Loucy (cell line): ENCODE measurements at regions not wholly inside any gene's neighbourhood (a gene's known extent, or its start where the extent isn't known, plus 50 kb on each side); places are given as distances from the start of the nearest gene placed in this dataset.

Experiments
- H2AFZ ChIP-seq: fragments of 200-600 bp; sonication (generic); 2 replicates; pipeline ENCODE4 v1.6.0; 2016; ENCODE audit warnings: antibody characterized with exemption, mild to moderate bottlenecking, low read length, moderate library complexity
- H3F3A ChIP-seq: fragments of 200-600 bp; 2 replicates; pipeline ENCODE4 v1.6.0; 2016; ENCODE audit warnings: antibody characterized with exemption, low read depth, mild to moderate bottlenecking
- H3K27me3 ChIP-seq: fragments of 200-600 bp; sonication (generic); 2 replicates; pipeline ENCODE4 v1.6.1; 2014; ENCODE audit warnings: low read length, mild to moderate bottlenecking; ENCODE audit not compliant: insufficient read depth, poor library complexity, severe bottlenecking
- H3K36me3 ChIP-seq: fragments of 200-600 bp; sonication (generic); 2 replicates; pipeline ENCODE4 v1.6.1; 2016; ENCODE audit warnings: low read length; ENCODE audit not compliant: insufficient read depth
- H3K4me1 ChIP-seq: fragments of 200-600 bp; sonication (generic); 2 replicates; pipeline ENCODE4 v1.5.1; 2014; ENCODE audit warnings: low read length, mild to moderate bottlenecking; ENCODE audit not compliant: insufficient read depth, poor library complexity, severe bottlenecking
- H3K4me2 ChIP-seq: fragments of 200-600 bp; sonication (generic); 2 replicates; pipeline ENCODE4 v1.6.0; 2014; ENCODE audit warnings: antibody characterized with exemption, low read length, low read depth, mild to moderate bottlenecking; ENCODE audit not compliant: poor library complexity, severe bottlenecking
- H3K4me3 ChIP-seq: fragments of 200-600 bp; sonication (generic); 2 replicates; pipeline ENCODE4 v1.5.1; 2014; ENCODE audit warnings: low read length, mild to moderate bottlenecking, mixed read lengths; ENCODE audit not compliant: poor library complexity, severe bottlenecking
- H3K79me2 ChIP-seq: fragments of 200-600 bp; sonication (generic); 2 replicates; pipeline ENCODE4 v1.6.1; 2014; ENCODE audit warnings: low read length; ENCODE audit not compliant: insufficient read depth
- H3K9ac ChIP-seq: fragments of 200-600 bp; sonication (generic); 2 replicates; pipeline ENCODE4 v1.6.0; 2014; ENCODE audit warnings: mild to moderate bottlenecking, low read depth, low read length, moderate library complexity; ENCODE audit not compliant: poor library complexity, severe bottlenecking
- H3K9me2 ChIP-seq: fragments of 200-600 bp; sonication (generic); replicated peaks from 2 replicates; pipeline ENCODE4 v1.6.1; 2016; ENCODE audit warnings: low read depth, low read length, mixed read lengths
- H3K9me3 ChIP-seq: fragments of 200-600 bp; sonication (generic); 2 replicates; pipeline ENCODE4 v1.6.1; 2014; ENCODE audit warnings: mild to moderate bottlenecking, antibody characterized with exemption, low read length, low read depth; ENCODE audit not compliant: insufficient read depth
- H4K20me1 ChIP-seq: fragments of 200-600 bp; sonication (generic); 2 replicates; pipeline ENCODE4 v1.6.0; 2014; ENCODE audit warnings: antibody characterized with exemption, low read length, mild to moderate bottlenecking; ENCODE audit not compliant: insufficient read depth, poor library complexity, severe bottlenecking
- EZH2phosphoT487 ChIP-seq: fragments of 200-600 bp; IDR thresholded peaks from 2 replicates; pipeline ENCODE4 v1.6.1; 2018; ENCODE audit warnings: antibody characterized with exemption, mild to moderate bottlenecking, moderate library complexity, borderline replicate concordance
- TF ChIP-seq, protein P1 (sequence below): fragments of 200-600 bp; sonication (generic); conservative IDR thresholded peaks from 2 replicates; pipeline ENCODE4 v1.5.1; 2014; ENCODE audit warnings: mild to moderate bottlenecking, antibody characterized with exemption, low read length

DNA sequence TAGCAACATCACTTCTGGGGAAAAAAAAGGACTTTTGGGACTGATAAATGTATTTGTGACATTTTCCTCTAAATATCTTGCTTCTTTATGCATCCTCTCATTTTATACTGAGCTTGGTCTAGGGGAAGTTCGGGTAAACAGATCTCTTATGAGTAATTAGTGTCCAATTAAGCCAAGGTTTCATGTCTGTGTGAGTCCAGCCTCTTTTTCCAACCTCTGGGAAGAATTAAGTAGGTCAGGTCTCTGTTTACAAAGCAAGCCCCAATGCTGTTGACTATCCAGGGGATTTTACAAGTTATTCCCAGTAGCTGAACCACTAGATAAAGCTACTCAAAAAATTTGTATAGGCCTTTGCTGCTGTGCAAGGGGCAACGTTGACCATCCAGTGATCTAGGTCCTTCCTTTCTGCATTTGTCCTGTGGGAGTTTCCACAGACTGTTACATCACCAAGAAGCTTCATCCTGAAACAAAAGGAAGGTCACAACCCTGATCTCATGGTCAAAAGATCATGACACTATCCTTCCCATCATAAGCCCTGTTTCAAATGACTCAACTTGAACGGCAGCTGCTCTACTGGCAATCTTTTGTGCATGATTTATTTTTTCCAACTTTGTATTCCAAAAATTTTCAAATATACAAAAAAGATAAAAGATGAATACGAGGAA lies 74.3 kb downstream of the ETS2 start:
- Histone ChIP-seq H3K9me3 (no peaks in the 10 kb centered on the region; the same call in 1 of the 2 replicates), H3K36me3 (no peaks in the 10 kb centered on the region), H3K27me3 (no peaks in the 10 kb centered on the region), H3K4me2 (no peak overlapping the region), H3K4me1 (peaks cover 16% of the 10 kb centered on the region), H4K20me1 (no peaks in the 10 kb centered on the region), H3K9ac (no peak overlapping the region), H3F3A (no peaks in the 10 kb centered on the region), H3K79me2 (no peaks in the 10 kb centered on the region), H2AFZ (no peak overlapping the region), H3K9me2 (no peaks in the 10 kb centered on the region), H3K4me3 (no peak overlapping the region)
- no peak for TF ChIP-seq EZH2phosphoT487
- TF ChIP-seq, protein P1, sequence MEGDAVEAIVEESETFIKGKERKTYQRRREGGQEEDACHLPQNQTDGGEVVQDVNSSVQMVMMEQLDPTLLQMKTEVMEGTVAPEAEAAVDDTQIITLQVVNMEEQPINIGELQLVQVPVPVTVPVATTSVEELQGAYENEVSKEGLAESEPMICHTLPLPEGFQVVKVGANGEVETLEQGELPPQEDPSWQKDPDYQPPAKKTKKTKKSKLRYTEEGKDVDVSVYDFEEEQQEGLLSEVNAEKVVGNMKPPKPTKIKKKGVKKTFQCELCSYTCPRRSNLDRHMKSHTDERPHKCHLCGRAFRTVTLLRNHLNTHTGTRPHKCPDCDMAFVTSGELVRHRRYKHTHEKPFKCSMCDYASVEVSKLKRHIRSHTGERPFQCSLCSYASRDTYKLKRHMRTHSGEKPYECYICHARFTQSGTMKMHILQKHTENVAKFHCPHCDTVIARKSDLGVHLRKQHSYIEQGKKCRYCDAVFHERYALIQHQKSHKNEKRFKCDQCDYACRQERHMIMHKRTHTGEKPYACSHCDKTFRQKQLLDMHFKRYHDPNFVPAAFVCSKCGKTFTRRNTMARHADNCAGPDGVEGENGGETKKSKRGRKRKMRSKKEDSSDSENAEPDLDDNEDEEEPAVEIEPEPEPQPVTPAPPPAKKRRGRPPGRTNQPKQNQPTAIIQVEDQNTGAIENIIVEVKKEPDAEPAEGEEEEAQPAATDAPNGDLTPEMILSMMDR = no peak

DNA sequence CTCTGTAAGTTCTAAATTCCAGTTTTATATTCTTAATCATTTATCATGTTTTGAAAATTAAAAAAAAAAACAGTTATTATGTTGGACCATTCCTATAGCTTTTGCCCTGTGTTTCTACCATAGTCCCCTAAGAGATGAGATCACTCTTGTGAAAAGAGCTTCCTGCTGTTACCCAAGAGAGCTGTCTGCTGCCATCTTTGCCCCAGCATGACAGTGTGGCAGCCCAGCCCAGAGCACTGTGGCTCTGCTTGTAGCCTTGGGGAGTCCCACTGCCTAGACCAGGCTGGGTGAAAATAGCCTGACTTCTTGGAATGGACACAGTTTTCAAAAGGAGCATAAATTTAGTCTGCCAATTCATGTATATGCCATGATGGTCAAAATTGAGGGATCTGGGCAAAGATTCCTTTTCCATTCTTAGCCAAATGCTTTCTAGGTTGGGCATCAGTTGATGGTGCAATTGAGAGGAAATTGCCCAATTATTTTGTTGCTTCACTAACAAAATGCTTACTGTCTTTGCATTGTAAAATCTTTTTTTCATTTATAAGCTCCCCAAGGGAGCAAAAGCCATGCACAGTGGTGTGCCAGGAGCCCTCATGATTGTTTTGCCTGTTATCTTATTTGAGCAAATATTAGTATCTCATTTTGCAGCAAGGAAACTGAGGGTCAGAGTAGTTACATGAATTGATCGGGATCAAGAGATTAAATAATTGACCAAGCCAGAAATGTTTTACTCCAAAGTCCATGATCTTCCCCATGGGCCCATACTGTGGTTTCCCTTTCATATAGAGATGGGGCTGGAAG lies 72.8 kb downstream of the ETS2 start:
- Histone ChIP-seq H3K4me2 (no peak overlapping the region), H3K4me3 (no peak overlapping the region), H3K79me2 (no peaks in the 10 kb centered on the region), H3K4me1 (peaks cover 18% of the 10 kb centered on the region), H3K9me2 (no peaks in the 10 kb centered on the region), H3F3A (no peaks in the 10 kb centered on the region), H3K9me3 (no peaks in the 10 kb centered on the region; the same call in 1 of the 2 replicates), H3K27me3 (no peaks in the 10 kb centered on the region), H3K36me3 (no peaks in the 10 kb centered on the region), H2AFZ (no peak overlapping the region), H4K20me1 (no peaks in the 10 kb centered on the region), H3K9ac (no peak overlapping the region)
- no peak for TF ChIP-seq EZH2phosphoT487
- TF ChIP-seq, protein P1 = no peak

DNA sequence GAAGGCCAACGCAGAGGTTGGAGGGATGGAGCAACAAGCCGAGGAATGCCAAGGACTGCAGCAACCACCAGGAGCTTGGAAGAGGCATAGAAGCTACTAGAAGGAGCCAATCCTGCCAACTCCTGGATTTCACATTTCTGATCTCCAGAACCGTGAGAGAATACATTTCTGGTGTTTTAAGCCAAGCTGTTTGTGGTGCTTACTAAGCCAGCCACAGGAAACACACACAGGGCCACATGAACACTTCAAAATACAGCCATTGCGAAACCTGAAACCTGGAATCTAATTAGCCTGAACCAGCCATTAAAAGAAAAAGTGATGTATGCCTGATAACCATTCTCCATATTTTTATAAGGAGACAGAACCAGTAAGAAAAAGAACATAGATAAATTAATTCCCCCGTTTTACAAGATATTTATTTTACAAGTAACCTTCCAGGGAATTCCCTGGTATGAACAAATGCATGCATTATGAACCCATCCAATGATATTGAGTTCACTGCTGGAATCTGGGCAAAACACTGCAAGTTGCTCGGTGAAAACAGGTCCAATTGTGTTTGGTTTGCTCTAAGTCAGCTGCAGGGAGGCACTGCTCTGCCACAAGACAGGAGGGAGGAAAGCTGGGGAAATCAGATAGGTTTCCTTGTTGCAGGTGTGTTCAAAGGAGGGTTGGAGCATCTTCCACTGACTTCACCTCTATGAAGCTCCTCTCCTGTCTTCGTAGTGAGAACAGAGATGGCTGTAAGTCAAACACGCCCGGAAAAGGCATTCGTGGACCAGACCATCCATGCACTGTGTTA lies 70.2 kb downstream of the ETS2 start:
- H3K4me3 ChIP-seq = no peak overlapping the region
- no peaks in the 10 kb centered on the region for H3K9me3 ChIP-seq
- TF ChIP-seq, protein P1 = no peak
- TF ChIP-seq EZH2phosphoT487 = no peak
- H2AFZ ChIP-seq = peak overlapping the region; percentile 58
- no peaks in the 10 kb centered on the region for H3K79me2 ChIP-seq
- H3K36me3 ChIP-seq = no peaks in the 10 kb centered on the region
- peaks cover 20% of the 10 kb centered on the region for H3K4me1 ChIP-seq
- peak overlapping the region; percentile 57 for H3K4me2 ChIP-seq
- no peaks in the 10 kb centered on the region; the same call in 1 of the 2 replicates for H3F3A ChIP-seq
- no peaks in the 10 kb centered on the region for H4K20me1 ChIP-seq
- no peak overlapping the region for H3K9ac ChIP-seq
- no peaks in the 10 kb centered on the region for H3K27me3 ChIP-seq
- H3K9me2 ChIP-seq = no peaks in the 10 kb centered on the region
